ENCODE measurements at regions not wholly inside any gene's neighbourhood (a gene's known extent, or its start where the extent isn't known, plus 50 kb on each side); places are given as distances from the start of the nearest gene placed in this dataset.

DNA sequence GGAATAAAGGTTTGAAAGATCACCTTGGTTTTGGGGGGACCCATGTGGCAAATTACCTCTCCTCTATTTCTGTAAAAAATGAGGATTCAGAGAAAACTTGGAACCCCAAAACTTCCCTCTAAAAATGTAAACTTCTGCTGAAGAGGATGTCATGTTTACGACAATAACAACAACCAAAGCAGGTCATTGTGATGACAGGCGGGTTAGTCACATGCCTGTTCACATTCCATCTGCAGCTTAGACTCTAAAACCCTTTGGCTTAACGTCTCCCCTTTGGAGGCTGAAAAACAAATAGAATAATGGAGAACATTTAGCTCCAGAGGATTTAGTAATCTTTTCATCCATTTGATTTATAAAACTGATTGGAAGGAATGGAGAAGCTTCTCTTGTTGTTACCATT, 75.0 kb upstream of the FAM9C start:
- in situ Hi-C loops (cut with MboI; ENCODE audit: low pct_unique_long_range_greater_than_20kb, low sequenced_read_pairs, unreplicated experiment) = no loop called here
- TF ChIP-seq, protein P1, sequence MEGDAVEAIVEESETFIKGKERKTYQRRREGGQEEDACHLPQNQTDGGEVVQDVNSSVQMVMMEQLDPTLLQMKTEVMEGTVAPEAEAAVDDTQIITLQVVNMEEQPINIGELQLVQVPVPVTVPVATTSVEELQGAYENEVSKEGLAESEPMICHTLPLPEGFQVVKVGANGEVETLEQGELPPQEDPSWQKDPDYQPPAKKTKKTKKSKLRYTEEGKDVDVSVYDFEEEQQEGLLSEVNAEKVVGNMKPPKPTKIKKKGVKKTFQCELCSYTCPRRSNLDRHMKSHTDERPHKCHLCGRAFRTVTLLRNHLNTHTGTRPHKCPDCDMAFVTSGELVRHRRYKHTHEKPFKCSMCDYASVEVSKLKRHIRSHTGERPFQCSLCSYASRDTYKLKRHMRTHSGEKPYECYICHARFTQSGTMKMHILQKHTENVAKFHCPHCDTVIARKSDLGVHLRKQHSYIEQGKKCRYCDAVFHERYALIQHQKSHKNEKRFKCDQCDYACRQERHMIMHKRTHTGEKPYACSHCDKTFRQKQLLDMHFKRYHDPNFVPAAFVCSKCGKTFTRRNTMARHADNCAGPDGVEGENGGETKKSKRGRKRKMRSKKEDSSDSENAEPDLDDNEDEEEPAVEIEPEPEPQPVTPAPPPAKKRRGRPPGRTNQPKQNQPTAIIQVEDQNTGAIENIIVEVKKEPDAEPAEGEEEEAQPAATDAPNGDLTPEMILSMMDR (IDR thresholded peaks at IDR 0.05; ENCODE audit: extremely low read depth, insufficient read depth, missing control alignments) = no peak
- DNase-seq (ENCODE audit: low spot score) = no peak

DNA sequence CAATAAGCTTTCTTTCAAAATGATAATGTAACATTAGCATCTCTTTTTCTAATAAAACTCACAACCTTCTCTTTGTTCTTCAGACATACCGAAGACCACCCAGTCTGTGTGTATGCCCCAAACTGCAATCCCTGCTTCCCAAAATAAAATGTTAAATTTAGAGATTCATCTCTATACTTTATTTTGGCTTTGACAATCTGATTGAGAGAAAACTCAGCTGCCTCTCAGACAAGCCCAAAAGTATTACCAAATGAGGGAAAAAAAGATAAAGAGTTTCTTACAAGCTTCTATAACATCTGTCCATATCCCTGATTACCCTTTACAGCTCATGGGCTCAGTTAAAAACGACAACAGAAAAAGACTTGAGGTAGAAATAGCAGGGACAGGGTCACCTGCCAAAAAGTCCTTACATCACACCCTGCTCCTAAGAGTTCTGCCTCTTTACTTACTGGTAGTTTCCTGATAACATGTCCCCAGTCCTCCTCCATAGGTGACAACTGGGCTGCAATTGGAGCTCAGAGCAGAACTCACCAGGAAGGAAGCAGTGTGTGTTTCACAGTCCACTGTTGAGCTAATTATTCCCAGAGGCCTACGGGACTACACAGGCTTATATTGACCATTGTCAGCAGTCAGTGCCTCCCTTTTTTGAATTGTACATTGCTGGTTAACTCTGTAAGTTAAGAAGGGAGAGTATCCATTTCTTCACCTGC, 70.9 kb upstream of the FAM9C start:
- in situ Hi-C loops (cut with MboI; ENCODE audit: low pct_unique_long_range_greater_than_20kb, low sequenced_read_pairs, unreplicated experiment) = no loop called here
- DNase-seq (ENCODE audit: low spot score) = no peak
- TF ChIP-seq, protein P1 (IDR thresholded peaks at IDR 0.05; ENCODE audit: extremely low read depth, insufficient read depth, missing control alignments) = no peak

DNA sequence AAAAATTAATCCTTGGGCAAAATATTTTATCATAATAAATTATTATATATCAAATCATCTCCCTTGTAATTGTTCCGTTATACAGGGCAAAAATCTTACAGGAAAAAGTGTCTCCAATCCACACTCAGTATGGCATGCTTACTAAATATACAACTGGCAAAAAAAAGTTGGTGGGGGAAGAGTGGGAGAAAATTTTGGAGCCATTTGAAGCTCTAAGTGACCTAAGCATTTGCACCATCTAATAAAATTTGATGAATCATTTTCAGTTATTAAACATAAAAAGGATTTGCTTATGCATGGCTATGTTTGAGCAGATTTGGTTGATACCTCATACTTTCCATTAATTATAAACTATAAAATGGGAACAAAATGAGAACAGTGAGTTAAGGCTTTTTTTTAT, 68.1 kb upstream of the FAM9C start:
- in situ Hi-C loops (cut with MboI; ENCODE audit: low pct_unique_long_range_greater_than_20kb, low sequenced_read_pairs, unreplicated experiment) = no loop called here
- TF ChIP-seq, protein P1 (IDR thresholded peaks at IDR 0.05; ENCODE audit: extremely low read depth, insufficient read depth, missing control alignments) = no peak
- DNase-seq (ENCODE audit: low spot score) = no peak

DNA sequence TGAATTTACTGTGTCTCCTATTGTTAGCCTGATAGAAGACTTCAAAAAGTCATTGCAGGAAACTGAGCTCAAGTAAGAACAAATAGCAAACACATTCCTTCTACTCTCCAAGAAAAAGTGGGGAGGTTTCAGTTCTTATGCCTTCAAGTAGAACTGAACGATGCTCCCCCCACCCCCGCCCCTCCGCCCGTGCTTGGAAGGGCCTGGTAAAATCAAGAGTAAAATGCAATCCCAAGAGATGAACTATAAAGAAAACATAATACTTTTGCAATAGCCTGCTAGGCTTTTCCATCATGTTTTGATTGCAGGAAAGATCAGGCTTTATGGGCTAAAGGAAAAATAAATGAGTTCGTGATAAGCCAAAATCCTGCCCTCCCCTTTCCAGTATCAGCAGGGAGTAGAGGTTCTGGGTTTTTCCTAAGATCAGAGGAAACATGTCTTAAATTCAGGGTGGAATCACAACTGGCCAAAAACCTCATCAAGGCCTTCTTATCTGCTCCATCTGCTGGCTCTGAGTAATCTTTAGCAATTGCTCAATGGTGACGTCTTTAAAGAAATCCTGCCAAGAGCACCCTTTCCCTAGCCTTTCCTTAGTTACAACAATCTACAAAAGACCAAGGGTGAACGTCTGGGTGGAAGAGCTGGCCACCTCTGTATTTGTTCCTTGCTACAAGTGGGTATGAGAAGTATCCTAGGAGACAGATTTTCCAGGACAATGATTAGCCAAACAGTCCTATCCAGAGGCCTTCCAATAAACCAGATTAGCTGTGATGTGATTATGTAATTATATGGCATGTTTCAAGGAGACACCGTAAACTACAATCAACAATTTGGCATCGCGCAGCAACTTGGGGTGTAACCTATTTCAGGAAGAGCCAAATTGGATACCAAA, 66.3 kb upstream of the FAM9C start:
- TF ChIP-seq, protein P1 (IDR thresholded peaks at IDR 0.05; ENCODE audit: extremely low read depth, insufficient read depth, missing control alignments) = no peak
- DNase-seq (ENCODE audit: low spot score) = no peak
- in situ Hi-C loops (cut with MboI; ENCODE audit: low pct_unique_long_range_greater_than_20kb, low sequenced_read_pairs, unreplicated experiment) = no loop called here

DNA sequence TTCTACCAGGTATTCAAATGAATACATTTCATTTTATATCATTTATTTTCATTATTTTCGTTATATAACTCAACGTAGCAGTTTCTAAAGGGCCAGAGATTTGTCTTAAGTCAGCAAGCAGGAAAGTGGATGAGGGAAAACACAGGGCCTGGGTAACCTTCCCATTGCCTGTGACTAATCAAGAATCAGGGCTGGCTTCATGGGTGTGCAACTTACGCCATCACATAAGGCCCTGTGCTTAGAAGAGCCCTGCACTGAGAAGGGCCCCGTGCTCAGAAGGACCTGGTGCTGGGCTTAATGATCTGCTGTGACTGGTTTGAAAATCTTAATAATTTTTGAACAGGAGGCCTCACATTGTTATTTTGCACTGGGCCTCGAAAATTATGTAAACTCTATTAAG, 65.4 kb upstream of the FAM9C start:
- TF ChIP-seq, protein P1 (IDR thresholded peaks at IDR 0.05; ENCODE audit: extremely low read depth, insufficient read depth, missing control alignments) = no peak
- in situ Hi-C loops (cut with MboI; ENCODE audit: low pct_unique_long_range_greater_than_20kb, low sequenced_read_pairs, unreplicated experiment) = no loop called here
- no peak for DNase-seq (ENCODE audit: low spot score)

DNA sequence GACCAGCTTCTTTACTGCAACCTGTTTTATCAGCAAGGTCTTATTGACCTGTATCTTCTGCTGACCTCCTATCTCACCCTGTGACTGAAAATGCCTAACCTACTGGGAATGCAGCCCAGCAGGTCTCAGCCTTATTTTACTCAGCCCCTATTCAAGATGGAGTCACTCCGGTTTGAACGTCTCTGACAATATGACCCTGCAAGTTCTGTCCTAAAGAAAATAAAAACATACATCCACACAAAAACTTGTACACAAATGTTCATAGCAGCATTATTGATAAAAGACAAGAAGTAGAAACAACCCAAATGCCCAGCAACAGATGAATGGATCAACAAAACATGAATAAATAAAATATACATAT, 59.5 kb upstream of the FAM9C start:
- in situ Hi-C loops (cut with MboI; ENCODE audit: low pct_unique_long_range_greater_than_20kb, low sequenced_read_pairs, unreplicated experiment) = no loop called here
- DNase-seq (ENCODE audit: low spot score) = no peak
- TF ChIP-seq, protein P1 (IDR thresholded peaks at IDR 0.05; ENCODE audit: extremely low read depth, insufficient read depth, missing control alignments) = no peak
